ENCODE measurements at regions not wholly inside any gene's neighbourhood (a gene's known extent, or its start where the extent isn't known, plus 50 kb on each side); places are given as distances from the start of the nearest gene placed in this dataset.

DNA sequence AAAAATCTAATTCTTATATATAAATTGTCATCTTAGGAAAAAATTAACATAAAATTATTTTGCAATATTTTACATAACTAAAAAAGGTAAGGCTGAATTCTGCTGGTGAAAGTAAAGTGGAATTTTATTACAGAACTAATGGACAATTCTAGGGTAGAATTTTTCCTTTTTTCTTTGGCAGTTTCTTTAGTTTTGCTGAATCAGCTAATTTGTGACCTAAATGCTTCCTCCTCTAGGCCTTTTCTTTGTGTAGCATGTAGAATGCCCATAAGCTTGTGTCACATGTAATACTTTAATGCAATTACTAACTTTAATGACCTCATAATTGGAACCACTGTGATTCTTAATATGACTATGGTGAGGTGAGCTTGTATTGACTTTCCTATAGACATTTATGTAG lies 1378.4 kb upstream of the ADGRL4 start:
- no peak for TF ChIP-seq EZH2 (IDR thresholded peaks at IDR 0.05; ENCODE audit: borderline replicate concordance, low read depth, low read length, poor library complexity, severe bottlenecking)
- TF ChIP-seq, protein P1, sequence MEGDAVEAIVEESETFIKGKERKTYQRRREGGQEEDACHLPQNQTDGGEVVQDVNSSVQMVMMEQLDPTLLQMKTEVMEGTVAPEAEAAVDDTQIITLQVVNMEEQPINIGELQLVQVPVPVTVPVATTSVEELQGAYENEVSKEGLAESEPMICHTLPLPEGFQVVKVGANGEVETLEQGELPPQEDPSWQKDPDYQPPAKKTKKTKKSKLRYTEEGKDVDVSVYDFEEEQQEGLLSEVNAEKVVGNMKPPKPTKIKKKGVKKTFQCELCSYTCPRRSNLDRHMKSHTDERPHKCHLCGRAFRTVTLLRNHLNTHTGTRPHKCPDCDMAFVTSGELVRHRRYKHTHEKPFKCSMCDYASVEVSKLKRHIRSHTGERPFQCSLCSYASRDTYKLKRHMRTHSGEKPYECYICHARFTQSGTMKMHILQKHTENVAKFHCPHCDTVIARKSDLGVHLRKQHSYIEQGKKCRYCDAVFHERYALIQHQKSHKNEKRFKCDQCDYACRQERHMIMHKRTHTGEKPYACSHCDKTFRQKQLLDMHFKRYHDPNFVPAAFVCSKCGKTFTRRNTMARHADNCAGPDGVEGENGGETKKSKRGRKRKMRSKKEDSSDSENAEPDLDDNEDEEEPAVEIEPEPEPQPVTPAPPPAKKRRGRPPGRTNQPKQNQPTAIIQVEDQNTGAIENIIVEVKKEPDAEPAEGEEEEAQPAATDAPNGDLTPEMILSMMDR (conservative IDR thresholded peaks at IDR 0.05; ENCODE audit: low read depth, low read length) = no peak
- Histone ChIP-seq H3K27ac (ENCODE audit: low read depth, low read length, poor library complexity, severe bottlenecking) (no peak overlapping the region), H3K9me3 (ENCODE audit: low read depth, low read length, poor library complexity, severe bottlenecking) (peaks cover 8% of the 10 kb centered on the region), H3K4me1 (ENCODE audit: insufficient read depth, low read length, poor library complexity, severe bottlenecking) (no peaks in the 10 kb centered on the region), H3K36me3 (ENCODE audit: insufficient read depth, low read length, poor library complexity, severe bottlenecking) (no peaks in the 10 kb centered on the region), H3K27me3 (replicated peaks; ENCODE audit: insufficient read depth, low read depth, low read length, poor library complexity) (no peaks in the 10 kb centered on the region), H3K4me3 (ENCODE audit: low read depth, low read length, poor library complexity, severe bottlenecking) (no peak overlapping the region)
- POLR2A ChIA-PET (ENCODE audit: low non-redundant PET) = no interaction called here
- CTCF ChIA-PET = no interaction called here
- DNase-seq (ENCODE audit: low spot score) = no peak
- no TSS peak for BruUV-seq (replicated peaks)
- intact Hi-C loops (cut with micrococcal nuclease; ENCODE audit: unreplicated experiment) = no loop called here

DNA sequence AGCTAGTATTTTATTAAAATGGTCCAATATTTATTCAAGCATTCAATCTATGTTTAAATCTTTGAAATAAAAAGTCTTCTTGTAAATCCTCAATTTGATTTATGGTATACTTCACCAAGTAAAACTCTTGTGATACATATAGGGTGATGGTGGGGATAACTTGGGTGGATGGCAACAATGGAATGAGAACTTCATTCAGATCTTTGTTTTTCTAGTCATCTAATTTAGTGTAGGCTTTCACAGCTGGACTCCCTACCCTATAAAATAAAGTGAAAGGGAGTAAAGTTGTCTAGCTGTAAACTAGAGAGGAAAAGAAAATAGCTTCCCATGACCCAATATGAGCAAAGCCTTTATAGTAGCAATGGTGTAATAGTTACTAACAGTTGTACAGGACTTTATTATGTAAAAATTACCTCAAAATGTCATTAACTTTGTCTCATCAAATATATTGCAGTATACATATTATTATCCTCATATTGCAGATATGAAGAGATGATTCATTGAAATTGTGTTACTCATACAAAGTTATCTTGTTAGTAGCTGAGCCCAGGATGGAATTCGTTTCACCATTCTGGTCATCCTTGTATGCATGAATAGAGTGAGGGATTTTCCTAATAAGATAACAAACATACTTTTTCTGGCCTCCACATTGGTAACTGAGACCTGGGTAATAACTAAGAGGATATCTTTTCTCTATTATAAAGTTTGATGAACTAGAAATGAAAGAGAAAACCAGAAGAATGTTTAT lies 1377.7 kb upstream of the ADGRL4 start:
- Histone ChIP-seq H3K36me3 (ENCODE audit: insufficient read depth, low read length, poor library complexity, severe bottlenecking) (no peaks in the 10 kb centered on the region), H3K9me3 (ENCODE audit: low read depth, low read length, poor library complexity, severe bottlenecking) (peaks cover 2% of the 10 kb centered on the region), H3K27me3 (replicated peaks; ENCODE audit: insufficient read depth, low read depth, low read length, poor library complexity) (no peaks in the 10 kb centered on the region), H3K4me3 (ENCODE audit: low read depth, low read length, poor library complexity, severe bottlenecking) (no peak overlapping the region), H3K4me1 (ENCODE audit: insufficient read depth, low read length, poor library complexity, severe bottlenecking) (no peaks in the 10 kb centered on the region), H3K27ac (ENCODE audit: low read depth, low read length, poor library complexity, severe bottlenecking) (no peak overlapping the region)
- no TSS peak for BruUV-seq (replicated peaks)
- TF ChIP-seq, protein P1 (conservative IDR thresholded peaks at IDR 0.05; ENCODE audit: low read depth, low read length) = no peak
- no peak for TF ChIP-seq EZH2 (IDR thresholded peaks at IDR 0.05; ENCODE audit: borderline replicate concordance, low read depth, low read length, poor library complexity, severe bottlenecking)
- intact Hi-C loops (cut with micrococcal nuclease; ENCODE audit: unreplicated experiment) = no loop called here
- DNase-seq (ENCODE audit: low spot score) = no peak
- ChIA-PET CTCF (no interaction called here), POLR2A (ENCODE audit: low non-redundant PET) (no interaction called here)

DNA sequence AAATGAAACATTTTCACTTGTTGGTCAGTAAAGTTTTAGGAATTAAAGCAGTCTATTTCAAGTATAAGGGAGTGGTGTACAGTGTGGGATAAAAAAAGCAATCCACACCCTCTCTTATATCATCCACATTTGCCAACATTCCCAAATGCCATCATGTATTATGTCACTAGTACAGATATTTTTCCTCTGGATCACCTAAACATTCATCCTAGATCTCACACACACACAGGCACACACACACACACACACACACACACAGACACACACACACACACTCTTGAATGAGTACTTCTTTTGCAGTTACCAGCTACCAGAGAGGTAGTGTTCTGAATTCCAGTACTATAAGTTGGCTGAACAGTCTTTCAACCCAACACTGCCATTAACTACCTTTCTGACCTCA lies 1369.1 kb upstream of the ADGRL4 start:
- no peaks in the 10 kb centered on the region for H3K9me3 ChIP-seq (ENCODE audit: low read depth, low read length, poor library complexity, severe bottlenecking)
- intact Hi-C loops (cut with micrococcal nuclease; ENCODE audit: unreplicated experiment) = no loop called here
- CTCF ChIA-PET = no interaction called here
- no peaks in the 10 kb centered on the region for H3K36me3 ChIP-seq (ENCODE audit: insufficient read depth, low read length, poor library complexity, severe bottlenecking)
- no peak overlapping the region for H3K27ac ChIP-seq (ENCODE audit: low read depth, low read length, poor library complexity, severe bottlenecking)
- POLR2A ChIA-PET (ENCODE audit: low non-redundant PET) = no interaction called here
- H3K4me3 ChIP-seq (ENCODE audit: low read depth, low read length, poor library complexity, severe bottlenecking) = no peak overlapping the region
- no peaks in the 10 kb centered on the region for H3K4me1 ChIP-seq (ENCODE audit: insufficient read depth, low read length, poor library complexity, severe bottlenecking)
- no peaks in the 10 kb centered on the region for H3K27me3 ChIP-seq (replicated peaks; ENCODE audit: insufficient read depth, low read depth, low read length, poor library complexity)
- BruUV-seq (replicated peaks) = no TSS peak
- no peak for DNase-seq (ENCODE audit: low spot score)
- TF ChIP-seq EZH2 (IDR thresholded peaks at IDR 0.05; ENCODE audit: borderline replicate concordance, low read depth, low read length, poor library complexity, severe bottlenecking) = no peak
- TF ChIP-seq, protein P1 (conservative IDR thresholded peaks at IDR 0.05; ENCODE audit: low read depth, low read length) = no peak

Data from A673 (cell line).